Neural cell (in vitro differentiated cells): ENCODE measurements at regions not wholly inside any gene's neighbourhood (a gene's known extent, or its start where the extent isn't known, plus 50 kb on each side); places are given as distances from the start of the nearest gene placed in this dataset.

Experiments
- H2AFZ ChIP-seq: fragments of 200-600, 300-800 bp; sonication (generic), shearing (Covaris generic); 2 replicates; pipeline ENCODE4 v1.6.0; 2014; ENCODE audit warnings: low read depth, mild to moderate bottlenecking, antibody characterized with exemption, low read length, moderate library complexity
- H3F3A ChIP-seq: fragments of 200-600 bp; shearing (Covaris generic); 2 replicates; pipeline ENCODE4 v1.6.1; 2016; ENCODE audit warnings: mild to moderate bottlenecking, moderate library complexity, mixed read lengths, antibody characterized with exemption, low read length; ENCODE audit not compliant: insufficient read depth, poor library complexity, severe bottlenecking
- H3K27ac ChIP-seq: fragments of 200-600, 300-800 bp; sonication (generic), shearing (Covaris generic); 2 replicates; pipeline ENCODE4 v1.5.1; 2014; ENCODE audit warnings: mild to moderate bottlenecking, low read length, moderate library complexity
- H3K27me3 ChIP-seq: fragments of 300-800, 200-600 bp; sonication (generic), shearing (Covaris generic); 2 replicates; pipeline ENCODE4 v1.6.0; 2014; ENCODE audit warnings: mild to moderate bottlenecking, low read depth, low read length, moderate library complexity; ENCODE audit not compliant: insufficient read depth
- H3K36me3 ChIP-seq: fragments of 300-800, 200-600 bp; sonication (generic), shearing (Covaris generic); 2 replicates; pipeline ENCODE4 v1.5.1; 2014; ENCODE audit warnings: mild to moderate bottlenecking, antibody characterized with exemption, low read length, moderate library complexity; ENCODE audit not compliant: insufficient read depth
- H3K4me2 ChIP-seq: fragments of 300-800, 200-600 bp; sonication (generic), shearing (Covaris generic); 2 replicates; pipeline ENCODE4 v1.6.0; 2014; ENCODE audit warnings: mild to moderate bottlenecking, low read length
- H3K4me3 ChIP-seq: fragments of 300-800, 200-600 bp; sonication (generic), shearing (Covaris generic); 2 replicates; pipeline ENCODE4 v1.5.1; 2014; ENCODE audit warnings: mild to moderate bottlenecking, low read length, moderate library complexity
- H3K79me2 ChIP-seq: fragments of 200-600 bp; shearing (Covaris generic); replicated peaks from 2 replicates; pipeline ENCODE4 v1.6.0; 2014; ENCODE audit warnings: mild to moderate bottlenecking, low read length, moderate library complexity; ENCODE audit not compliant: insufficient read depth
- H3K9ac ChIP-seq: fragments of 300-800, 200-600 bp; sonication (generic), shearing (Covaris generic); 2 replicates; pipeline ENCODE4 v1.6.1; 2016; ENCODE audit warnings: mild to moderate bottlenecking, low read length, mixed read lengths
- H3K9me2 ChIP-seq: fragments of 200-600 bp; shearing (Covaris generic); 2 replicates; pipeline ENCODE4 v1.6.1; 2016; ENCODE audit warnings: mild to moderate bottlenecking, low read length, mixed read lengths; ENCODE audit not compliant: insufficient read depth
- H3K9me3 ChIP-seq: fragments of 200-600, 300-800 bp; sonication (generic), shearing (Covaris generic); 2 replicates; pipeline ENCODE4 v1.6.1; 2016; ENCODE audit warnings: mild to moderate bottlenecking, mixed run types, low read length, moderate library complexity, mixed read lengths
- H4K20me1 ChIP-seq: fragments of 200-600 bp; shearing (Covaris generic); 2 replicates; pipeline ENCODE4 v1.6.1; 2016; ENCODE audit warnings: mild to moderate bottlenecking, mixed run types; ENCODE audit not compliant: insufficient read depth
- CTCF ChIP-seq: fragments of 450-650 bp; IDR thresholded peaks from 2 replicates; pipeline ENCODE4 v1.5.1; 2014; ENCODE audit warnings: antibody characterized with exemption, mild to moderate bottlenecking, moderate library complexity; ENCODE audit not compliant: poor library complexity, severe bottlenecking
- EP300 ChIP-seq: fragments of 450-650 bp; conservative IDR thresholded peaks from 2 replicates; pipeline ENCODE4 v1.6.1; 2014; ENCODE audit warnings: antibody characterized with exemption, mild to moderate bottlenecking, moderate library complexity; ENCODE audit not compliant: poor library complexity, severe bottlenecking
- EZH2 ChIP-seq: fragments of 200-600, 300-800 bp; shearing (Covaris generic), sonication (generic); IDR thresholded peaks from 2 replicates; pipeline ENCODE4 v1.6.1; 2014; ENCODE audit warnings: antibody characterized with exemption, low read length, borderline replicate concordance, mild to moderate bottlenecking; ENCODE audit not compliant: insufficient read depth, poor library complexity, severe bottlenecking
- MXI1 ChIP-seq: fragments of 450-650 bp; conservative IDR thresholded peaks from 2 replicates; pipeline ENCODE4 v1.6.1; 2014; ENCODE audit warnings: antibody characterized with exemption, mild to moderate bottlenecking; ENCODE audit not compliant: poor library complexity, severe bottlenecking
- POLR2AphosphoS5 ChIP-seq: IDR thresholded peaks from 2 replicates; pipeline ENCODE4 v1.6.1; 2012
- RAD21 ChIP-seq: fragments of 450-650 bp; conservative IDR thresholded peaks from 2 replicates; pipeline ENCODE4 v1.6.1; 2014; ENCODE audit warnings: antibody characterized with exemption, mild to moderate bottlenecking, moderate library complexity
- REST ChIP-seq: IDR thresholded peaks from 2 replicates; pipeline ENCODE4 v1.6.1; 2012; ENCODE audit warnings: borderline replicate concordance
- SMC3 ChIP-seq: fragments of 450-650 bp; conservative IDR thresholded peaks from 2 replicates; pipeline ENCODE4 v1.6.1; 2014; ENCODE audit warnings: antibody characterized with exemption, mild to moderate bottlenecking, moderate library complexity; ENCODE audit not compliant: poor library complexity
- TAF1 ChIP-seq: IDR thresholded peaks from 2 replicates; pipeline ENCODE4 v1.6.1; 2012; ENCODE audit warnings: low read depth

GRCh38 chr16:55051571-55052347 is 121.1 kb downstream of the IRX5 start:
- no peak overlapping the region for H2AFZ ChIP-seq
- peaks cover 11% of the 10 kb centered on the region for H3K27me3 ChIP-seq
- H3K27ac ChIP-seq, result no peak overlapping the region
- H3K9me3 ChIP-seq, result no peaks in the 10 kb centered on the region
- H3K79me2 ChIP-seq, result no peaks in the 10 kb centered on the region
- no peaks in the 10 kb centered on the region for H3K9me2 ChIP-seq
- H3K4me3 ChIP-seq, result no peak overlapping the region
- H3F3A ChIP-seq, result no peaks in the 10 kb centered on the region
- no peak overlapping the region for H3K4me2 ChIP-seq
- H3K36me3 ChIP-seq, result no peaks in the 10 kb centered on the region
- H4K20me1 ChIP-seq, result no peaks in the 10 kb centered on the region
- no peak for TF ChIP-seq MXI1
- no peak for TF ChIP-seq CTCF
- no peak for TF ChIP-seq POLR2AphosphoS5
- no peak for TF ChIP-seq REST
- TF ChIP-seq TAF1, result no peak
- no peak for TF ChIP-seq EP300
- TF ChIP-seq EZH2, result no peak
- TF ChIP-seq SMC3, result no peak
- no peak for TF ChIP-seq RAD21
- no peak overlapping the region for H3K9ac ChIP-seq

GRCh38 chr16:55052348-55052734 is 121.7 kb downstream of the IRX5 start:
- Histone ChIP-seq H4K20me1 (no peaks in the 10 kb centered on the region), H3K9ac (no peak overlapping the region), H2AFZ (no peak overlapping the region), H3K36me3 (no peaks in the 10 kb centered on the region), H3K9me3 (no peaks in the 10 kb centered on the region), H3K9me2 (no peaks in the 10 kb centered on the region), H3K27ac (no peak overlapping the region), H3K79me2 (no peaks in the 10 kb centered on the region), H3K4me2 (no peak overlapping the region), H3F3A (no peaks in the 10 kb centered on the region), H3K4me3 (no peak overlapping the region), H3K27me3 (peaks cover 17% of the 10 kb centered on the region)
- TF ChIP-seq REST, result no peak
- TF ChIP-seq POLR2AphosphoS5, result no peak
- TF ChIP-seq TAF1, result no peak
- TF ChIP-seq RAD21, result no peak
- no peak for TF ChIP-seq EP300
